NCI-H82 (cell line): ENCODE measurements at regions not wholly inside any gene's neighbourhood (a gene's known extent, or its start where the extent isn't known, plus 50 kb on each side); places are given as distances from the start of the nearest gene placed in this dataset.
A peak's percentile ranks its signal among the peaks of the same experiment; 100 is the strongest.

ENCODE experiments used
- DNase-seq: peaks from one replicate; lab custom pipeline; 2025; lab: John Stamatoyannopoulos, UW

DNA sequence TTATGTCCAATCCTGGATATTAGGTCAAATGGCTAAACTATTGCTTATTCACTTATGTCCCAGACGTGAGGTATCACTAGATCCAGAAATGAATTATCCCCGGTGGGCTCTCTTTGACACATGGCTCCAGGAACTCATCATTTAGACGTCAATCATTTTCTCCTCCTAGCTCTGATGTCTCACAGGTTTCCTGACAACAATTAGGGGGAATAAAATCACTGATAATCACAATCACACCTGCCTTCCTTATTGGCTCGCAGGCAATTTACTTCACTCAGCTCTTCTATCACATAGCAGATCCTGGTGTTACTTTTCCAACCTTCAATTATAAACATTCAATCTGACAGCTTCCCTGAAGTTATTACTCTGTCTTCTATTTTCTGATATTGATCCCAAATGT lies 634.0 kb upstream of the TENM4 start:
- no peak for DNase-seq

DNA sequence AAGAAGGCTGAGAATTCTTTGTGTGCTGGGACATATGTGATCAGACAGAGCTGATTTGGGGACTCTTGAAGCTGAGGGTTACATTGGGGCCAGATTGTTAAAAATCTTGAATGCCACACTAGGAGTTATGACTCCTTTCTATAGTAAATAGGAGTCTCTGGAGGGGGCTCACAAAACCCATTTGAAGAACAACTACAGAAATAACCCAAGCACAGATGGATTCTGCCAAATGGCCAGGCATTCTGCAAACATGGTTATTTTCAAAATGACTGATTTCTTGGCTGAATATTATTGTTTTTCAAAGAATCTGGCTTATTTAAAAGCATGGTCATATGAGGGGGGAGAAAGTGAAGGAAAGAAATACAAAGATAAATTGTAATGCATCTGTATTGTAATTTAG lies 625.5 kb upstream of the TENM4 start:
- no peak for DNase-seq

DNA sequence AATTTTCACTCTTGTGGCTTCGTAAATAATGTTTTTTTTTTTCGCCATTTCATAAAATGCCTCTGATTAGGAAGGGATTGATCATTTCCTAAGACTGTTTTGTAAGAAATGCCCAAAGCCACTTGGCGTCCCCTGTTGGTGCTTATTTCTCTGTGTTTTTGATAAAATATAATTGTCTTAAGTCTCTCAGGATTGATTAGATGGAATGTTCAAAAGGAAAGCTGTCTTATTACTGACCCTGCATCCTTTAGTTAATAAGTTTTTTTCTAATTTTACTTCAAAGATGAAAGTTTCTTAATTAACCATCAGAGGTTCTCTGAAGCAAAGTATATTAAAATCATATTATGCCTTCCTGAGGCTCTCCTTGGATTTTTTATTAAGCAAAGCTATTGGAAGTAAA lies 624.3 kb upstream of the TENM4 start:
- no peak for DNase-seq

DNA sequence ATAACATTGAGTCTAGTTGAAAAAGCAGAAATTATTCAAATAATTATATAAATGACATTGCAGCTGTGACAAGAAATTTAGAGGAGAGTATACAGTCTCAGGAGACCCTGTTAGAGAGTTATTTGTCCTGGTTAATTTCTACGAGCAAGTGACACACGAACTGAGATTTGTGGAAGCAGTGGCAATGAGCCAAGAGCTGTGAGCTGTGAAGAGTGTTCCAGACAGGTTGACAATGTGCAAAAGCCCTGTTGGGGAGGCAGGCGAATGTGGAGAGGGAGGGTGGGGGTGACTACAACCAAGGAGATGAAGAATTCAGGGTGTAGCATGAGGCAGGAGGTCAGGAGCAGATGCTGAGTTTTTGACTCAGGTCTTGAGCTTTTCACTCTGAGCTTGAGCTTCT lies 620.2 kb upstream of the TENM4 start:
- DNase-seq = no peak

DNA sequence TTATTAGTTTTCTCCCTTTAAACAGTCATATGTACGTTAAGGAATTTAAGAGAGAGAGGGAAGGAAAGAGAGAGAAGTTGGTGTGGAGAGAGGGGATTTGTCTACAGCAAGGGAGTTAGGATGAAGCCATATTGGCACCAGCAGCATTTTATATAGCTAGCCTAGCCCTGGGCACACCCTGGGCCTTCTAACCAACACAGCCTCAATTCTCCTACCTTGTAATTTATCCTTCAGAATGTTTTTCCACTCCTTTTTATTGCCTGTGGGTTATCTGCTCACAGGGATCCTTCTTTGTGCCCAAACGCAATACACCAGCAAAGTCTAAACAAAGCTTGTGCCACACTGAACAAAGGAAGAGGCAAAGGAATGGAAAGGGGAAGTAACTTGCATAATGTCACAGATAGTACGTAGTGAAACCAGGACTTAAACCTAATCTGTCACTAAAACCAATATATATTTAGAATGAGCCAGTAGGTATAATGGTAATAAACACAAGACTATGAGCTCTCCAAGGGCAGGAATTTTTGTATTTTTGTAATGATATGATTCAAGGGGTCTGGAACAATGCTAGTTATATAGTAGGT lies 613.8 kb upstream of the TENM4 start:
- no peak for DNase-seq

DNA sequence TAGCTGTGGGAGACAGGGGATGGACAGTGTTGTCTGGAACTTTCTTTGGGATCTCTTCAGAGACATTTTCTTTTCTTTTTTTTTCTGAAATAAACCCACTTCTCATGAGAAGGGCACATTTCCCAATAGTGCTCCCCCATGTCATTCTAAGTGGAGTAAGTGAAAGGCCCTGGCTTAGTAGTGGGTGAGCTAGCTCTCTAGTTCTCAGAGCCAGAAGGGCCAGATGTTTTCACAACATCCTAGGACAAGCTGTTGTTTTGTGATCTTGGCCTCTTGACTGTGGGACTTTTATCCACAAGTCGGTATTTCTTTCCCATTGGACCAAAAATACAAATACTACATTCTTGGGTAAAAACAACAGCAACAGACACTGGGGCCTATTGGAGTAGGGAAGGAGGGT lies 607.7 kb upstream of the TENM4 start:
- DNase-seq = no peak

DNA sequence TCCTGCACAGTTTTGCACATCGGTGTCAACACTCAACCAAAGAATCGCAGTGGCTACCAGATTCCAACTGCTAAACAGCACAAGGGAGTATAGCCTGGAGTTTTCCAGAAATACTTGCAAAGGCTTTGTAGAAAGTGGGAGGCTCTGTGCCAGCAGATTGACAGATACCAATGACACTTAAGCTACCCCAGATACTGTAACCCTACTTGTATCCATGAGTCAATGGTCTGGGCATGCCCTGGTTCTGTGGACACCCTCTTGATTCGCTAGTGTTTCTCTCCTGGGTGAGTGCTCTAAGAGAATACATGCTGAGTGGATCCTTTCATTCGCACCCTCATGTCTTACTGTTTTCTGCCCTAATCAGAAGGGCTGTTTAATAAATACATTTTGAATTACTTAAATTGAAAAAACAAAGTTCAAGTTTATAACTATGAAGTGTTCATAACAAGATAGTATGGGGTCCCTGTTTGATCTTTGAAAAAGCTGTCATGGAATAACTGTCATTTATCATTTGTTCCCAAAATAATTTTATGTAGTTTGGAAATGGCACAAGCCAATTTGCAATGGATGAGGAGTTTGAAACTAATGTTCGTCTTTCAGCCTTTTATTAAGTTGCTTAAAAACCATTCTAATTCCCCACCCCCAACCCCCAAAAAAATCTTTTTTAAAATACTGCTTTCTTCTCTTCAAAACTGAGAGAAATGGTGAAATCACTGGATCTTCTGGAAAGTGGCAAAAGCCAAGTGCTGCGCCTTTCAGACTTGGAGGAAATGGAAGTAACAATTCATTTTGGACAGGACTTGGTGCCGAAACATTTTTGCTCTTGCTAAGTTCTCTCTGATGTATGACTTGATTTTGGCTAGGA lies 600.5 kb upstream of the TENM4 start:
- DNase-seq = no peak

DNA sequence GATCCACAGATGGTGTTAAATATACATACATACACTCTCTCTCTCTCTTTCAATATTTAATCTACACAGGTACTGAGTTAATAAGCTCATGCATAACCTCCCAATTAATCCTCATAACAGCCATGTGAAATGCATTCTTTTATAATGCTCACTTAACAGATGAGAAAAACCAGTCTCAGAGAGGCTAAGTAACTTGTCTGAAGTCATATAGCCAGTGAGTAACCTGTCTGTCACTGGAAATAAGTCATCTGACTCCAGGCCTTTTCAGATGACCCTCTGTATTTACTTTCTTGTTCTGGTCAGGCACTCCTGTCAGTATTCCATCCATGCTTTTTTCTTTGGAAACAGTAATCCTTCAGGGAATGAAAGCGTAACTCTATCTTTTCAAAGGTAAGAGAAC lies 594.0 kb upstream of the TENM4 start:
- DNase-seq = no peak

DNA sequence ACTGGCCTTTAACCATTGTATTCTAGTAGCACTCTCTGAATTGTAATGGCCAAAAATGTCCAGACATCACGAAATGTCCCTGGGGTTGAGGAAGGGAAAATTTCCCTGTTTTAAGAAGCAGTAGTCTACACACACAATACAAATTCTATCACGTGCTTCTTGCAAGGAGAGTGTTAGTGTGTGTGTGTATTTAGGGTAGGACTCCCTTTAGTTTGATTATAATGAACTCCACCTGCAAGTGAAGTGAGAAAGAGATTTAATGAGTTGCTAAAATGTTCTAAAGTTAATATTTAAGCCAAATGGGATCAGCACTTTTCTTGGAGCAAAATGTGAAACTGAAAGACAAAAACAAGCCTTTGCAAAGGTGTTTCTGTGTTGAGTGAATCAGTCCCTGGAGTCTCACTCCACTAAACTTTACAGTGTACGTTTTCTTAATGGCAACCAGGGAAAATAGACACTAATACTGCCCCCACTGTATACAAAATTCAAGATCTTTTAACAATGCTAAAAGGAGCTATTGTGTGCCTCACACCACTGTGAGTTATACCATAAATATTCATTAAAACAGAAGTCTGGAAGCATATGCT lies 590.3 kb upstream of the TENM4 start:
- DNase-seq = no peak

DNA sequence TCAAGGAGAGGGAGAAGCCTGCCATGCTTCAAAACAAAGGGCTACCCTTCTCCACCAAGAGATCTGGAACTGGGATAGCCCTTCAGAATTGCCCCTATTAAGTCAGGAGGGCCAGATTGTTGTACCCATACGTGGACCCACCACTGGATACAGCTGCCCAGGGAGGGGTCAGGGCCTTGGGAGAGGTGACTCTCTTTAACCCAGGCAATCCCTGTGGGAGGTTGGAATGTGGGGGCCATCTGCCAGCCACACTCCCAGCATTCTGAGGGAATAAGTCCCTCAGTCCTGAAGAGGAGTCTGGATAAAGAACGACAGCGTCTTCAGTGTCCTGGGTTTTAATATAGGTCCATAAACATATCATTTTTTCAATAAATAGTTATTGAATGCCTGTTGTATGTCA lies 588.2 kb upstream of the TENM4 start:
- no peak for DNase-seq

DNA sequence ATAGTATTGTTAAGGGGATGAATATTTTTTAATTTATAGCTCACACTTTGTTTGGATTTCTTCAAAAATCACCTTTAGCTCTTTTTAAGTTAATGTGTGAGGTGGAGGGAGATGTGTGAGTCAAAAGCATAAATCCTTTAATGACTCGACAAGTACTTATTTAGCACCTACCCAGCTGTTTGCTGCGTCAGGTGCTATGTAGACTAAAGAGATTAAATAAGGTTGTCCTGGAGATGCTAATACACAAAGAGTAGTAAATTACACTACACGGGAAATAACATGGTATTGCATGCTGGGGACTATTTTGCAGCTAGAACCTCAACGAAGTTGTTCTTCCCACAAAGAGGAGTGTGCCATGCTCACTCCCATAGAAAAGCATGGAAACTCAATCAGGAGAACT lies 583.3 kb upstream of the TENM4 start:
- peak; percentile 78 for DNase-seq

DNA sequence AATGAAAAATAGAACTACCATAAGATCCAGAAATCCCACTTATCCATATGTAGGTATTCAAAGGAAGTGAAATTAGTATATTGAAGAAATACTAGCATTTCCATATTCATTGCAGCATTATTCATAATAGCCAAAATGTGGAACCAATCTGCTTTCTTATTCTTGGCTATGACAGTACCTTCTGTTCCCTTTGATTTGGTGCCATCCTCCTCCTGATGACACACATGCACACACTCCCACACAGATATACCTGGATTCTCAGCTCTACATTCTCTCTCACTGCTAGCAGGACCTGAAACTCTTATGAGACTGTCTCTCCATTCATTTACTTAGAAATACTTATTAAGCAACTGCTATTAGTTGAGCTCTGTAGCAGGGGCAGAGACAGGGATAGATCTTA lies 582.6 kb upstream of the TENM4 start:
- DNase-seq = no peak

DNA sequence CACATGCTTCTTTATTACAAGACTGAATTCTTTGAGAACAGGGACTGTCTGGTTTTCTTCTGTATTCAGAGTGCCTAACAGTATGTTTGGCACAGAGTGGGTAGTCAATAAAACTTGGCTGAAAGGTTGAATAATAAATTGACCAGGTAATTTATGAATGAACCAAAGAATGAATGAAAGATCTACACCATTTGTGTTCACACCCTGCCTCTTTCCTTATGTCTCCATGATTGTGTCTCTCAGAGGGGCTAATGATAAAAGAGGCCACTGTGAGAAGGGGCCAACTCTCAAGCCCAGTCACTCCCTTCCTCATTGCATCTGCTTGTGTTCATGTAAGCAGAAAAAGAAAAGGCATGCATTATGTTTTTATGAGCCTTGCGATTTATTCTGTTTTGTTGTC lies 569.7 kb upstream of the TENM4 start:
- DNase-seq = no peak

DNA sequence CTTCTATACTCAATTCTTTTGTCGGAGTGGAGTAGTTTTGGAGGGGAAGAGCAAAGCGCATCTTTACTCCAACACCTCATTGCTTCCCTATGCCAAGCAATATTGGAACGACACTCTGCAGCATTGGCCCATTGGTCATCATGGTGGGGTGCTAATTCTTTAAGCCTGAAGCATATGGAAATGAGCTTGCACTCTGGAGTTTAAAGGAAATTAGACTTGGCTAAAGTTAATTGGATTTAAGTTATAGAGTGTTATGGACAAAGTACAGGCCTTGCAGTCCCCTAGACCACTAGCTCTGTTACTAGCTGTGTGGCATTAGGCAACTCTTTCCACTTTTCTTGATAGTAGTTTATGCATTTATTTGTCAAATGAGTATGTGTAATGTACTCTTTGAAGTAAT lies 568.3 kb upstream of the TENM4 start:
- DNase-seq = peak; percentile 75

DNA sequence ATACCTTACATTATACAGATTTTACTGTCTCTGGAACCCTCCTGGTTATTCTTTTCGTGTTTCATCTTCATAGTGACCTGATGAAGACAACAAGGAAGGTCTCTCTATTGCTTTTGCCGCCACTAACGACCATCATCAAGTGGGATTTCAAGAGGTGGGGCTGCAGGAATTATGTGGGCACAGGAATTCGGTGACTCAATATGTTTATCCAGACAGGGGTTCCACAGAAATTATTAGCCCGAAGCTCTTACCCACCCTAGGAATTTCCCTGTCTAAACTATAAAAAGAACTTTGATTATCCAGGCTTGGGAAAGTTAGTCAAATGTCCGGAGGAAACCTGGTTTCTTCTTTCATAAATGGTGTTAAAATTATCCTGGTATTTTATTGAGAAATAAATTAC lies 566.8 kb upstream of the TENM4 start:
- DNase-seq = no peak

DNA sequence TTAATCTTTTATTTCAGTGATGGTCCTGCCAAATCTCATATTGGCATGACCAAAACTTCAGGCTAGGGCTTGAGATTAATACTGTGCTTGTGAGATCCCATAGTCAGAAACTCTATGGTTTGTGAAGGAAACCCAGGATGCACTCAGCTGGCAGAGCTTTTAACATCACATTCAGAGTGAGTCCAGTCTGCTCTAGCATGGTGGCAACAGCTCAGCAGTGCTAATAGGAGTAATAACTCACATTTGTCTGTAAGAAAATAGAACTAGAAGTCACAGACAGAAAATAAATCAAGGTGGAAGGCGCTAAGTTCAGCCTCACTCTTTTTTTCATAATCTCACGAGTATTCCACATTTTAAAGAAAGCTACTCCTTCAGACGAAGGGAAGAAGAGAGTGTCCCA lies 549.3 kb upstream of the TENM4 start:
- DNase-seq = no peak

DNA sequence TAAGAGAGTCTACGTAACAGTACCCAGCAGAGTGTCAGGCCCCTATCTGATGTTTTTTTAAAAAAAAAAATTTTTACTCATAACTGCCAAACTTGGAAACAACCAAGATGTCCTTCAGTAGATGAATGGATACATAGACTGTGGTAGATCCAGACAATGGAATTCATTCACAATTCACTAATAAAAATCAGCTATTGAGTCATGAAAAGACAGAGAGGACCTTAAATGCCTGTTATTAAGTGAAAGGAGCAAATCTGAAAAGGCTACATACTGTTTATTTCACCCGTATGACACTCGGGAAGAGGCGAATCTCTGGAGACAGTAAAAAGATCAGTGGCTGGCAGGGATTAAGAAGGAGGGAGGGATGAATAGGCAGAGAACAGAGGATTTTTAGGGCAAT lies 541.4 kb upstream of the TENM4 start:
- DNase-seq = no peak

DNA sequence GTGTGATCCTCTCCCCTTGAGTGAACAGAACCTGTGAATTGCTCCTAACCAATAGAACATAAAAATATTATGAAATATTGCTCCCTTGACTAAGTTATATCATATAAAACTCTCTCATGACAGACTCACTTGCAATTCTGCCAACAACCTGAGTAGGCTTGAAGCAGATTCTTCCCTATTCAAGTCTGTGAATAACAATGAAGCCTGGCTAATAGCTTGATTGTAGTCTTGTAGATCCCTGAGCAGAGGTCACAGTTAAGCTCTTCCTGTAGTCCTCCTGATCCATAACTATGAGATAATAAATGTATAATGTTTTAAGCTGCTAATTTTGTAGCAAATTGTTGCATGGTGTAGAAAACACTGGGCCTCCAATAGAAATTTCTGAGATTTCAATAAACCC lies 540.1 kb upstream of the TENM4 start:
- DNase-seq = no peak

DNA sequence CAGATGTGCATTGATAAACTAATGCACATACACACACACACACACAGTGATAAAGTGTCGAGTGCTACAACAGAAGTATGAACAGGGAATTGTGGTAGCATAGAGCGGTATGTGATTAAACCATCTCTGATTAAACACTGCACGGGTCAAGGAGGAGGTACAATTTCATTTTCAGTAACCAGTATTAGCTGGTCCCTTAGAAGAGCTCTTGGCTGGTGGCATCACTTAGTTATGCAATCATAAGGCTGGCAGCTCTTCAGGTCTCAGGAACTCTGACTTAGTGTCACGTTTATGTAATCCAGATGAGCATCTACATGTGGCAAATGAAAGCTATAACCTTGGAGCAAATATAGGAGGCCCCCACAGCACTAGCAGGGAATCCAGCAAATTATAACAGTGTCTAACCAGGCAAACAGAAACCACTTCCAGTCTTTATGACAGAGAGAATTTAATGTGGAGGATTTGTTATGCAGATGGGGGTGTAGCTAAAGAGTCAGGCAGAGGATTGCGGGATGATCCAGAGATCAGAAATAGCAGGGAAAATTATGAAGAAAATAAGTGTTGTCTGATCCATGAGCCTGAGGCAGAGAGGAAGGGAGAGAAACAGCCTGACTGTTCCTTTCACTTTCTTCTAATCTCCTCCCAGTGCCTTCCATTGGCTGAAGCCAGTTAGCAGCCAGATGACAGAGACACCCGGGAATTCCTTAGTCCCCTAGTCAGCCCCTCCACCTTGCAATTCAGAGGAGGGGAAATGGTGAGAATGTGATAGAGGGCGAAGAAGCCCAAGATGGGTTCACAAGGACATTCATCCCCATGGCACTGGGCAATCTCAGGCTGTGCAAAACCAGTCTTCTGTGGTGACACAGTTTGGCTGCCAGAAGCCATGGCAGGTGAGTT lies 533.1 kb upstream of the TENM4 start:
- DNase-seq = peak; percentile 4

DNA sequence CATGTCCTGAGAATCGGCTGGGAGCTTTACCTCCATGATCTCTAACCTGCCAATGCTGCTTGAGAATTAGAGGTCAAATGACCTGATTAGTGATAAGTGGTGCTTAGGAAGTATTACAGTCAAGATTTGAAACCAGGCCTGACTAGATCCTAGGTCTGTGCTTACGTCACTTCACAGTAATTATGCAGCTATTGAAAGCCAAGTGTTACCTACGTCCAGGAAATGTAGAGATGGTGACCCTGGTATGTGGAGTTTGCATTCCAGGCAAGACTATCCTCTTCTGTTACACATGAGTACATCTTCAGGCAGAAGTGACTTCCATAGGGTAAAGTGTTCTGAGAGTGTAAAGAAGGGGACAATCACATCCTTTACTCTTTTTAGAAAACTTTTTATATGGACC lies 530.4 kb upstream of the TENM4 start:
- peak; percentile 7 for DNase-seq

DNA sequence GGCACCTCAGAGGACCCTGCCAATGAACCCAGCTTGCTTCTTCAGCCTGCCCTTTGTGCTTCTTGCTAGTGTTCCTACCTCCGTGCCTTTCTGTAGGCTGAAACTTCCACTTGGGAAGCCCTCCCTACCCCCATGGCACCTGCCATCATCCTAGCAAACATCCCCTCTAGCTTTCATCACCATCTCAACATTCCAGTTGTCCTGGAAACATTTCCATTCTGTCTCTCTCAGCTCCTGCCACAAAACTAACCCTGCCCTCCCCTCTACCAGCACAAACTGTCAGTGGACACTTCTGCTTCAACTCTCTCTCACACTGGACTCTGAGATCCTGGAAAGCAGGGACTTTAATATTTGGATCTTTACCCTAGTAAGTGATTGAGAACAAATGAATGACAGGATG lies 525.8 kb upstream of the TENM4 start:
- DNase-seq = no peak

DNA sequence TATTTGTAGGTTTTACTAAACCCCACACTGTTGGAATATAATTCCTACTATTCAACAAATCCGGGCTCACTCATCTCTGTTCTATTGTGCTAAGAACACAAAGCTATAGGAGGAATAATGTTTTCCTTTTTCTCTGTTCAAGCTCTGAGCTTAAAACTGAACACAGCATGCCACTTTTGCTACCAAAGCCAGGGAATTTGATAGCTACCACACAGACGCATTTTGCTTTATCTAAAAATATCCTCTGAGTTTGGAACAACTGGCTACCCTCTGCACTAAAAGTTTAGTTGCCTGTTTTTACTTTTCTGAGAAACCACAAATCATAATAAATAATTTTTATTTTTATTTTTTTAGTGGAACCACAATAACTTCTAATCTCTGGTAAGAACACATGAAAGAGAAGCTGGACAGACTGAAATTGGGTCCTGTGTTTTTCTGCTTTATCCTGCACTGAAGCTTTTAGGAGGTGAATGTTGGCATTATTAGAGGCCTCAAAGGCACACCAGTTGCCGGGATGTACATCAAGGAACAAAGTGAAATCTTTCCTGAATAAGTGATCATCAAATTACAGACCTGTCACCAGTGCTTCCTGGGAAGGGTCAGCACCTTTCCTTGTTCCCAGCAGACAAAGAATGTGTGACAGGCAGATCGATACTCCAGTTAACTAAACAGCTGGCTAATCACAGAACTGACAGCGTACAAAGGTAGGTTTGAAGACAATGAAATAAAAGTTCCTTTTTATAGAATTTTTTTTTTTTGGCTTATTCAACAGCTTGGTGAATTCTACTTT lies 523.2 kb upstream of the TENM4 start:
- DNase-seq = no peak
